ENCODE measurements at regions not wholly inside any gene's neighbourhood (a gene's known extent, or its start where the extent isn't known, plus 50 kb on each side); places are given as distances from the start of the nearest gene placed in this dataset.
"Not testable (repeated sequence)": the region's sequence is repeated elsewhere in the genome, so short reads cannot be mapped to it uniquely, and the experiment has no call there.

GRCh38 chr7:149599636-149600206, 102.1 kb upstream of the ZNF746 start:
- DNase-seq, result no peak

- DNase-seq, result no peak
These were observed 101.2 kb upstream of the ZNF746 start for GRCh38 chr7:149598721-149599308.

- not testable (repeated sequence) for DNase-seq
These were observed 100.2 kb upstream of the ZNF746 start for GRCh38 chr7:149597789-149598188.

GRCh38 chr7:149595541-149595940, 97.9 kb upstream of the ZNF746 start:
- no peak for DNase-seq

- no peak for DNase-seq
These were observed 97.5 kb upstream of the ZNF746 start for GRCh38 chr7:149595078-149595477.

- DNase-seq, result no peak
These were observed 91.3 kb upstream of the ZNF746 start for GRCh38 chr7:149588930-149589329.

GRCh38 chr7:149586646-149587645, 89.3 kb upstream of the ZNF746 start:
- no peak for DNase-seq

- DNase-seq, result no peak
These were observed 86.9 kb upstream of the ZNF746 start for GRCh38 chr7:149584530-149584929.

- no peak for DNase-seq
These were observed 86.4 kb upstream of the ZNF746 start for GRCh38 chr7:149584009-149584408.

- no peak for DNase-seq
These were observed 82.7 kb upstream of the ZNF746 start for GRCh38 chr7:149580328-149580727.

GRCh38 chr7:149579365-149579764, 81.8 kb upstream of the ZNF746 start:
- DNase-seq, result not testable (repeated sequence)

- not testable (repeated sequence) for DNase-seq
These were observed 76.8 kb upstream of the ZNF746 start for GRCh38 chr7:149574428-149574827.

GRCh38 chr7:149573519-149573918, 75.9 kb upstream of the ZNF746 start:
- no peak for DNase-seq

- not testable (repeated sequence) for DNase-seq
These were observed 75.3 kb upstream of the ZNF746 start for GRCh38 chr7:149572920-149573319.

GRCh38 chr7:149570784-149571183, 73.2 kb upstream of the ZNF746 start:
- DNase-seq, result no peak

- no peak for DNase-seq
These were observed 72.3 kb upstream of the ZNF746 start for GRCh38 chr7:149569726-149570422.

- DNase-seq, result no peak
These were observed 71.6 kb upstream of the ZNF746 start for GRCh38 chr7:149569025-149569725.

GRCh38 chr7:149568218-149568617, 70.6 kb upstream of the ZNF746 start:
- DNase-seq, result no peak

GRCh38 chr7:149566103-149566502, 68.5 kb upstream of the ZNF746 start:
- no peak for DNase-seq

- DNase-seq, result no peak
These were observed 67.4 kb upstream of the ZNF746 start for GRCh38 chr7:149565096-149565382.

- no peak for DNase-seq
These were observed 66.9 kb upstream of the ZNF746 start for GRCh38 chr7:149564340-149565095.

GRCh38 chr7:149562602-149563001, 65.0 kb upstream of the ZNF746 start:
- DNase-seq, result no peak

All from stimulated activated CD4-positive, alpha-beta T cell treated with anti-CD3 and anti-CD28 coated beads, Interleukin-4, amount 100 ng/mL, for 1 hour (primary cell).